GM21528 (cell line): ENCODE measurements at regions not wholly inside any gene's neighbourhood (a gene's known extent, or its start where the extent isn't known, plus 50 kb on each side); places are given as distances from the start of the nearest gene placed in this dataset.

Experiments
- ATAC-seq: cut with Tn5 transposase; IDR thresholded peaks from one replicate; pipeline ENCODE4 v1.9.1; 2021; ENCODE audit warnings: mild to moderate bottlenecking, moderate library complexity; ENCODE audit not compliant: unreplicated experiment, low FRiP score

DNA sequence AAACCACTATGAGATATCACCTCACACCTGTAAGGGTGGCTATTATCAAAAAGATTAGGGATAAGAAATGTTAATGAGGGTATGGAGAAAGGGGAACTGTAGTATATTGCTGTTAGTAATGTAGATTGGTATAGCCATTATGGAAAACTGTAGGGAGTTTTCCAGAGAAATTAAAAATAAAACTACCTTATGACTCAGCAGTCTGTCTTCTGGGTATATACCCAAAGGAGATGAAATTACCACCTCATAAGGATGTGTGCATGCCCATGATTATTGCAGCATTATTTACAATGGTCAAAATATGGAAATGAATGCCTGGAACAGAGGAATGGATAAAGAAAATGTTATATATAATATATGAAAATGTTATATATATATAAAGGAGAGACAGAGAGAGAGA lies 303.8 kb downstream of the METTL15 start:
- ATAC-seq = no peak

DNA sequence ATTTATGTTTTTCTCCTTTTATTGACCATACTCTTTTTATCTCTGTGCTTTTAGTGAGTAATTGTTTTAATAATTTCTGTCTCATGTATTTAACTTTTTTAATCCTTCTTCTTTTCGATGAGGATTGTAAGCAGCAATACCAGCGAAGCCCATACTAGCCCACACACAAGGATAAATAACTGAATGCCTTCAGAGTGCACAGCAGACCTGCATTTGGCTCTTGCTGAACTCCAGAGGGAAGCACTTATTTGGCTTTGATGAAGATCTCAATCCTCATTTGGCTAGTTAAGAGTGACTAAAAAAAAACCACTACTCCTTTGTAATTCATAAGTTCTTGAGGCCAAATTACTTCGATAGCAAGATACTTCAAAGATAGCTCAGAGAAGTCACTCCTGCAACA lies 293.3 kb downstream of the METTL15 start:
- ATAC-seq = no peak

DNA sequence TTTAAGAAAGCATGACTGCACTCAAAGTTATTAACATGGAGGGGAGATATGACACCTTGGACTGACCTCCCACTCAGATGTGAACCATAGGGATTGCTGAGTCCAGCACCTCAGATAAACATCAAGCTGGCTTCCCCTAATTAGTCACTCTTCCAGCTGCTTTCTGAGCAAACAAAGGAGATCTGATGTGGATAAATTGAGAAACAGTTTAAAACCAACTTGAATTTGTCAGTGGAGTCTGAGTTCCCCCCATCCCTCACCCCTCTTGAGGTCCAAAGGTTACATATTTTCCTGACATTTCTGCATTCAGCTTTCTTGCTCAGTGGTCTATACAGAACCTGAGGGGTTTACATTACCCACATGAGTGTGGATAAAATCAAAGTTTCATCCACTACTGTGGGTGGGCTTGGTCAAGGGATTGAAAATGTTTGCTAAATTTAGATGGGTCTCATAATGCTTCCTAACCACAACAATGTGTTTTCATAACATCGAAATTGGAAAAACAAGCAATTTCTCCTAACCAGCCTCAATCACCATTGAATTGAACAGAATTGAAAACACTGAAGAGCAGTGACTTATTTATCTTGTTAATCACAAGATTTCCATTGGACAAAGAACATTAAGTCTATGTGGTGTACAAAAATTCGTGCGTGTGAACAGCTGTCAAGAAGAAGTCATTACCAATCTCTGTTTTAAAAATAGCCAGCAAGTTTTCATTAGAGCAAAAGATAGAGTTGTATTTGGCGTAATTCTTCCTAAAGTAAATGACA lies 292.3 kb downstream of the METTL15 start:
- ATAC-seq = no peak

DNA sequence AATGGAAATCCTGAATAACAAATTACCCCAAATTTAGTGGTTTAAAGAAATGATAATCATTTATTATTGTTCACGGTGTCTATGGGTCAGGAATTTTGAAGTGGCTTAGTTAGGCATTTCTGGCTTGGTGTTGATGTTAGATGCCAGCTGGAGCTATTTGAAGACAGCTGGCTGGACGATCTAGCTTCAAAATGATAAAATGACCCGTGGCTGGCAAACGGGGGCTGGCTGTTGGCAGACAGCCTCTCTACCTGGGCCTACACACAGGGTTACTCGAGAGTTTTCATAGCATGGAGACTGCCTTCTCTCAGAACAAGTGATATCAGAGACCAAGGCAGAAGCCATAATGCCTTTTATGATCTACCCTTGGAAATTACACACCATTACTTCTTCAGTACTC lies 285.2 kb downstream of the METTL15 start:
- no peak for ATAC-seq

DNA sequence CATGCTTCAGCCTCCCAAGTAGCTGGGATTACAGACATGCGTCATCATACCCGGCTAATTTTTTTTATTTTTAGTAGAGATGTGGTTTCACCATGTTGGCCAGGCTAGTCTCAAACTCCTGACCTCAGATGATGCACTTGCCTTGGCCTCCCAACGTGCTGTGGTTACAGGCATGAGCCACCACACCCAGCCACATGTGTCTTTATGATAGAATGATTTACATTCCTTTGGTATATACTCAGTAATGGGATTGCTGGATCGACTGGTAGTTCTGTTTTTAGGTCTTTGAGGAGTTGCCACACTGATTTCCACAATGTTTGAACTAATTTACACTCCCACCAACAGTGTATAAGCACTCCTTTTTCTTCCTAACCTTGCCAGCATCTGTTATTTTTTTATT lies 276.2 kb downstream of the METTL15 start:
- ATAC-seq = no peak

DNA sequence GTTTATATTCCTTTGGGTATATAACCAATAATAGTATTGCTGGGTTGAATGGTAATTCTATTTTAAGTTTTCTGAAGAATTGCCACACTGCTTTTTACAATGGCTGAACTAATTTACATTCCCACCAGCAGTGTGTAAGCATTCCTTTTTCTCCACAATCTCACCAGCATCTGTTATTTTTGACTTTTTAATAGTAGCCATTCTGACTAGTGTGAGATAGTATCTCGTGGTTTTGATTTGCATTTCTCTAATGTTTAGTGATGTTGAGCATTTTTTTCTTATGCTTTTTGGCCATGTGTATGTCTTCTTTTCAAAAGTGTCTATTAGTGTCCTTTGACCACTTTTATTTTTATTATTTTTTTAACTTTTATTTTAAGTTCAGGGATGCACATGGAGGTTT lies 275.3 kb downstream of the METTL15 start:
- ATAC-seq = no peak
